Tibial artery (tissue), 4 donors: ENCODE measurements at regions not wholly inside any gene's neighbourhood (a gene's known extent, or its start where the extent isn't known, plus 50 kb on each side); places are given as distances from the start of the nearest gene placed in this dataset.

Source experiments
- DNase-seq, 2 donors: peaks; one replicate each; pipeline ENCODE4 v3.0.0-alpha.2; 2019
- H3K27ac ChIP-seq, 2 donors: fragments of 200-600 bp; sonication (generic) in 1 of 2; 1 replicate in 1 of 2; 2 replicates in 1 of 2; pipeline ENCODE4 v1.5.1; 2018 to 2019; ENCODE audit warnings: mild to moderate bottlenecking in 1 of 2
- H3K27me3 ChIP-seq, 2 donors: fragments of 200-600 bp; sonication (generic) in 1 of 2; one replicate each; pipeline versions ENCODE4 v1.5.1 to v1.6.0; 2016 to 2019
- H3K36me3 ChIP-seq, 3 donors: fragments of 200-600 bp; sonication (generic) in 2 of 3; one replicate each; pipeline ENCODE4 v1.5.1; 2016 to 2019; ENCODE audit warnings: mild to moderate bottlenecking in 2 of 3
- H3K4me1 ChIP-seq, 4 donors: fragments of 200-600 bp; sonication (generic) in 2 of 4; 1 replicate in 3 of 4; 2 replicates in 1 of 4; pipeline ENCODE4 v1.5.1; 2016 to 2019
- H3K4me3 ChIP-seq, 2 donors: fragments of 200-600 bp; sonication (generic) in 1 of 2; 1 replicate in 1 of 2; 2 replicates in 1 of 2; pipeline ENCODE4 v1.5.1; 2018 to 2019; ENCODE audit warnings: mild to moderate bottlenecking in 2 of 2
- H3K9me3 ChIP-seq, 3 donors: fragments of 200-600 bp; sonication (generic) in 1 of 3; one replicate each; pipeline ENCODE4 v1.5.1; 2016 to 2019
- CTCF ChIP-seq, 2 experiments: fragments of 200-600 bp in 1 of 2; fragments of 450-650 bp in 1 of 2; IDR thresholded peaks; one replicate each; pipeline ENCODE4 v1.5.1; 2017 to 2019; ENCODE audit warnings: antibody characterized with exemption in 2 of 2, mild to moderate bottlenecking in 1 of 2, moderate library complexity in 1 of 2
- intact Hi-C: fragments of 100-400 bp; cut with DNase I; formaldehyde crosslinking; loops from one replicate; pipeline ENCODE4 v1.15.0; 2023; ENCODE audit warnings: low total_unique reads

GRCh38 chr9:28730111-28730510 is 1156.8 kb upstream of the C9orf72 start:
- no peaks in the 10 kb centered on the region for H3K27me3 ChIP-seq
- no peaks in the 10 kb centered on the region for H3K9me3 ChIP-seq
- TF ChIP-seq CTCF (IDR thresholded peaks at IDR 0.05), result no peak
- no peaks in the 10 kb centered on the region for H3K4me1 ChIP-seq
- DNase-seq, result no peak
- no peak overlapping the region for H3K4me3 ChIP-seq
- H3K36me3 ChIP-seq, result no peaks in the 10 kb centered on the region
- intact Hi-C loops, result no loop called here
- no peak overlapping the region for H3K27ac ChIP-seq

GRCh38 chr9:28735738-28736342 is 1162.6 kb upstream of the C9orf72 start:
- no peak overlapping the region for H3K27ac ChIP-seq
- H3K4me1 ChIP-seq, result no peaks in the 10 kb centered on the region
- H3K27me3 ChIP-seq, result no peaks in the 10 kb centered on the region
- no peak overlapping the region for H3K4me3 ChIP-seq
- no peak for DNase-seq
- no peaks in the 10 kb centered on the region for H3K36me3 ChIP-seq
- H3K9me3 ChIP-seq, result no peaks in the 10 kb centered on the region
- TF ChIP-seq CTCF (IDR thresholded peaks at IDR 0.05), result no peak
- intact Hi-C loops, result no loop called here

GRCh38 chr9:28741459-28741858 is 1168.2 kb upstream of the C9orf72 start:
- intact Hi-C loops, result no loop called here
- TF ChIP-seq CTCF (IDR thresholded peaks at IDR 0.05), result no peak
- no peaks in the 10 kb centered on the region for H3K36me3 ChIP-seq
- H3K4me1 ChIP-seq, result no peaks in the 10 kb centered on the region
- H3K27ac ChIP-seq, result no peak overlapping the region
- H3K27me3 ChIP-seq, result no peaks in the 10 kb centered on the region
- no peak for DNase-seq
- peaks cover 0 to 6% (median 0%) of the 10 kb centered on the region in 3 donors for H3K9me3 ChIP-seq
- no peak overlapping the region for H3K4me3 ChIP-seq

- Histone ChIP-seq H3K27ac (no peak overlapping the region), H3K9me3 (peaks cover 0 to 6% (median 0%) of the 10 kb centered on the region in 3 donors), H3K36me3 (no peaks in the 10 kb centered on the region), H3K4me1 (no peaks in the 10 kb centered on the region), H3K4me3 (no peak overlapping the region), H3K27me3 (no peaks in the 10 kb centered on the region)
- TF ChIP-seq CTCF (IDR thresholded peaks at IDR 0.05), result no peak
- intact Hi-C loops, result no loop called here
- DNase-seq, result no peak
Observed at GRCh38 chr9:28747351-28747985, 1174.2 kb upstream of the C9orf72 start.

GRCh38 chr9:28750136-28750535 is 1176.9 kb upstream of the C9orf72 start:
- intact Hi-C loops, result no loop called here
- no peaks in the 10 kb centered on the region for H3K9me3 ChIP-seq
- no peaks in the 10 kb centered on the region for H3K36me3 ChIP-seq
- no peaks in the 10 kb centered on the region for H3K4me1 ChIP-seq
- H3K27ac ChIP-seq, result no peak overlapping the region
- DNase-seq, result no peak
- no peaks in the 10 kb centered on the region for H3K27me3 ChIP-seq
- TF ChIP-seq CTCF (IDR thresholded peaks at IDR 0.05), result no peak
- H3K4me3 ChIP-seq, result no peak overlapping the region
